DOHH2 (cell line): ENCODE measurements at regions not wholly inside any gene's neighbourhood (a gene's known extent, or its start where the extent isn't known, plus 50 kb on each side); places are given as distances from the start of the nearest gene placed in this dataset.

ENCODE experiments used
- EZH2phosphoT487 ChIP-seq: fragments of 200-600 bp; sonication (generic); IDR thresholded peaks from 2 replicates; pipeline ENCODE4 v1.6.1; 2017; ENCODE audit warnings: borderline replicate concordance, mild to moderate bottlenecking, antibody characterized with exemption, low read length, moderate library complexity, mixed read lengths
- TF ChIP-seq, protein P1 (sequence below): fragments of 200-600 bp; sonication (generic); IDR thresholded peaks from one replicate; pipeline ENCODE4 v1.5.1; 2014; ENCODE audit warnings: antibody characterized with exemption, mild to moderate bottlenecking, low read depth, low read length; ENCODE audit not compliant: poor library complexity, severe bottlenecking

DNA sequence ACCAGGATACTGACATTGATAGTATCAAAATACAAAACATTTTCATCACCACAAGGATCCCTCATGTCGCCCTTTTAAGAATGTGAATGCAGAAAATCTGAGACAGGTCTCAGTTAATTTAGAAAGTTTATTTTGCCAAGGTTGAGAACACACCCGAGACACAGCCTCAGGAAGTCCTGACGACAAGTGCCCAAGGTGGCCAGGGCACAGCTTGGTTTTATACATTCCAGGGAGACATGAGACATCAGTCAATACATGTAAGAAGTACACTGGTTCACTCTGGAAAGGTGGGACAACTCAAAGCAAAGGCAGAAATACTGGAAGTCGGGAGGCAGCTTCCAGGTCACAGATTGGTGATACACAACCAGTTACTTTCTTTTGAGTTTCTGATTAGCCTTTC, 235.2 kb upstream of the KRR1 start:
- TF ChIP-seq, protein P1, sequence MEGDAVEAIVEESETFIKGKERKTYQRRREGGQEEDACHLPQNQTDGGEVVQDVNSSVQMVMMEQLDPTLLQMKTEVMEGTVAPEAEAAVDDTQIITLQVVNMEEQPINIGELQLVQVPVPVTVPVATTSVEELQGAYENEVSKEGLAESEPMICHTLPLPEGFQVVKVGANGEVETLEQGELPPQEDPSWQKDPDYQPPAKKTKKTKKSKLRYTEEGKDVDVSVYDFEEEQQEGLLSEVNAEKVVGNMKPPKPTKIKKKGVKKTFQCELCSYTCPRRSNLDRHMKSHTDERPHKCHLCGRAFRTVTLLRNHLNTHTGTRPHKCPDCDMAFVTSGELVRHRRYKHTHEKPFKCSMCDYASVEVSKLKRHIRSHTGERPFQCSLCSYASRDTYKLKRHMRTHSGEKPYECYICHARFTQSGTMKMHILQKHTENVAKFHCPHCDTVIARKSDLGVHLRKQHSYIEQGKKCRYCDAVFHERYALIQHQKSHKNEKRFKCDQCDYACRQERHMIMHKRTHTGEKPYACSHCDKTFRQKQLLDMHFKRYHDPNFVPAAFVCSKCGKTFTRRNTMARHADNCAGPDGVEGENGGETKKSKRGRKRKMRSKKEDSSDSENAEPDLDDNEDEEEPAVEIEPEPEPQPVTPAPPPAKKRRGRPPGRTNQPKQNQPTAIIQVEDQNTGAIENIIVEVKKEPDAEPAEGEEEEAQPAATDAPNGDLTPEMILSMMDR, result no peak
- TF ChIP-seq EZH2phosphoT487, result no peak
